CD4-positive, alpha-beta T cell (primary cell): ENCODE measurements at regions not wholly inside any gene's neighbourhood (a gene's known extent, or its start where the extent isn't known, plus 50 kb on each side); places are given as distances from the start of the nearest gene placed in this dataset.

ENCODE experiments used
- ATAC-seq: fragments of 200-7000 bp; cut with Tn5 transposase; one replicate; pipeline ENCODE4 v1.10.0; 2022; ENCODE audit warnings: mild to moderate bottlenecking; ENCODE audit not compliant: poor library complexity
- CTCF ChIA-PET: fragments of 350-600 bp; sonication (Branson Sonifier 250); formaldehyde crosslinking; loops from one replicate; lab custom pipeline; 2021; ENCODE audit warnings: antibody characterized with exemption, inconsistent platforms; lab: Charles Lee
- POLR2A ChIA-PET: fragments of 350-600 bp; sonication (Branson Sonifier 250); formaldehyde crosslinking; loops from one replicate; lab custom pipeline; 2021; ENCODE audit warnings: antibody characterized with exemption, inconsistent platforms; lab: Charles Lee
- DNase-seq, 14 experiments: peaks; one replicate each; pipeline ENCODE4 v3.0.0-alpha.2; 2013 to 2020; ENCODE audit warnings: mixed read lengths in 2 of 14
- H3K27ac ChIP-seq, 2 donors: one replicate each; pipeline versions ENCODE4 v1.5.1 to v1.7.0; 2013; ENCODE audit warnings: low read length in 2 of 2, low read depth in 1 of 2, mild to moderate bottlenecking in 1 of 2
- H3K27me3 ChIP-seq, 2 experiments: 1 replicate in 1 of 2; 2 replicates in 1 of 2; pipeline versions ENCODE4 v1.6.1 to v1.7.0; 2013; ENCODE audit warnings: low read length in 2 of 2, control low read depth in 1 of 2, mild to moderate bottlenecking in 1 of 2, moderate library complexity in 1 of 2; ENCODE audit not compliant: insufficient read depth in 2 of 2, control insufficient read depth in 1 of 2
- H3K36me3 ChIP-seq: one replicate; pipeline ENCODE4 v1.6.1; 2013; ENCODE audit warnings: low read length, control low read depth; ENCODE audit not compliant: insufficient read depth
- H3K4me1 ChIP-seq: one replicate; pipeline ENCODE4 v1.6.1; 2013; ENCODE audit warnings: low read length, control low read depth; ENCODE audit not compliant: insufficient read depth
- H3K4me3 ChIP-seq: one replicate; pipeline ENCODE4 v1.5.1; 2013; ENCODE audit warnings: mild to moderate bottlenecking, low read length, moderate library complexity
- H3K9me3 ChIP-seq, 2 experiments: 1 replicate in 1 of 2; 2 replicates in 1 of 2; pipeline versions ENCODE4 v1.6.1 to v1.7.0; 2013; ENCODE audit warnings: low read length in 2 of 2, mild to moderate bottlenecking in 2 of 2, control low read depth in 1 of 2, moderate library complexity in 1 of 2; ENCODE audit not compliant: control insufficient read depth in 1 of 2, insufficient read depth in 1 of 2
- H3K27ac Mint-ChIP-seq: one replicate; pipeline ENCODE4 v1.8.0; 2020; ENCODE audit warnings: mixed read lengths
- H3K27me3 Mint-ChIP-seq: one replicate; pipeline ENCODE4 v1.8.0; 2021; ENCODE audit warnings: mixed read lengths
- H3K36me3 Mint-ChIP-seq: one replicate; pipeline ENCODE4 v1.8.0; 2021; ENCODE audit warnings: low read depth, mixed read lengths
- H3K4me1 Mint-ChIP-seq: one replicate; pipeline ENCODE4 v1.8.0; 2021; ENCODE audit warnings: low read depth, mixed read lengths
- H3K4me3 Mint-ChIP-seq: one replicate; pipeline ENCODE4 v1.8.0; 2020; ENCODE audit warnings: mild to moderate bottlenecking, mixed read lengths
- H3K9me3 Mint-ChIP-seq: one replicate; pipeline ENCODE4 v1.8.0; 2020; ENCODE audit warnings: mixed read lengths
- intact Hi-C, 2 experiments: fragments of 100-400 bp; cut with DNase I in 1 of 2; cut with micrococcal nuclease in 1 of 2; formaldehyde crosslinking; loops; one replicate each; pipeline versions ENCODE4 v1.15.1 to v1.9.0; 2023 to 2025; cut with DNase I, micrococcal nuclease
- TF ChIP-seq, protein P1 (sequence below): fragments of 200-600 bp; IDR thresholded peaks from one replicate; pipeline ENCODE4 v1.8.0; 2022; ENCODE audit warnings: antibody characterized with exemption, mild to moderate bottlenecking

GRCh38 chr15:57887825-57888224 lies 177.7 kb downstream of the ALDH1A2 start:
- H3K27ac Mint-ChIP-seq, result no peak overlapping the region
- H3K4me3 Mint-ChIP-seq, result no peak overlapping the region
- peaks cover 0 to 12% of the 10 kb centered on the region in 2 experiments for H3K27me3 ChIP-seq
- H3K9me3 Mint-ChIP-seq, result no peaks in the 10 kb centered on the region
- no peak for ATAC-seq
- ChIA-PET CTCF (no interaction called here), POLR2A (no interaction called here)
- no peaks in the 10 kb centered on the region for H3K4me1 ChIP-seq
- TF ChIP-seq, protein P1, sequence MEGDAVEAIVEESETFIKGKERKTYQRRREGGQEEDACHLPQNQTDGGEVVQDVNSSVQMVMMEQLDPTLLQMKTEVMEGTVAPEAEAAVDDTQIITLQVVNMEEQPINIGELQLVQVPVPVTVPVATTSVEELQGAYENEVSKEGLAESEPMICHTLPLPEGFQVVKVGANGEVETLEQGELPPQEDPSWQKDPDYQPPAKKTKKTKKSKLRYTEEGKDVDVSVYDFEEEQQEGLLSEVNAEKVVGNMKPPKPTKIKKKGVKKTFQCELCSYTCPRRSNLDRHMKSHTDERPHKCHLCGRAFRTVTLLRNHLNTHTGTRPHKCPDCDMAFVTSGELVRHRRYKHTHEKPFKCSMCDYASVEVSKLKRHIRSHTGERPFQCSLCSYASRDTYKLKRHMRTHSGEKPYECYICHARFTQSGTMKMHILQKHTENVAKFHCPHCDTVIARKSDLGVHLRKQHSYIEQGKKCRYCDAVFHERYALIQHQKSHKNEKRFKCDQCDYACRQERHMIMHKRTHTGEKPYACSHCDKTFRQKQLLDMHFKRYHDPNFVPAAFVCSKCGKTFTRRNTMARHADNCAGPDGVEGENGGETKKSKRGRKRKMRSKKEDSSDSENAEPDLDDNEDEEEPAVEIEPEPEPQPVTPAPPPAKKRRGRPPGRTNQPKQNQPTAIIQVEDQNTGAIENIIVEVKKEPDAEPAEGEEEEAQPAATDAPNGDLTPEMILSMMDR, result no peak
- intact Hi-C loops, result no loop called here
- H3K27ac ChIP-seq, result no peak overlapping the region
- no peaks in the 10 kb centered on the region for H3K4me1 Mint-ChIP-seq
- no peaks in the 10 kb centered on the region for H3K9me3 ChIP-seq
- no peak overlapping the region for H3K4me3 ChIP-seq
- no peak for DNase-seq
- no peaks in the 10 kb centered on the region for H3K36me3 Mint-ChIP-seq
- H3K36me3 ChIP-seq, result no peaks in the 10 kb centered on the region
- peaks cover 33% of the 10 kb centered on the region for H3K27me3 Mint-ChIP-seq

- ChIA-PET CTCF (interaction anchor here (0.8 kb wide), 1 partner anchor 30 kb away, joined by 3 read pairs; no protein-coding TSS in a partner anchor), POLR2A (no interaction called here)
- Mint-ChIP-seq H3K4me1 (no peaks in the 10 kb centered on the region), H3K36me3 (no peaks in the 10 kb centered on the region), H3K27me3 (peaks cover 27% of the 10 kb centered on the region), H3K4me3 (no peak overlapping the region), H3K27ac (no peak overlapping the region), H3K9me3 (no peaks in the 10 kb centered on the region)
- DNase-seq, result no peak
- no peaks in the 10 kb centered on the region for H3K4me1 ChIP-seq
- intact Hi-C loops, result no loop called here
- no peaks in the 10 kb centered on the region for H3K36me3 ChIP-seq
- H3K27me3 ChIP-seq, result peaks cover 0 to 12% of the 10 kb centered on the region in 2 experiments
- no peak overlapping the region for H3K4me3 ChIP-seq
- H3K9me3 ChIP-seq, result no peaks in the 10 kb centered on the region
- H3K27ac ChIP-seq, result no peak overlapping the region
- no peak for ATAC-seq
- TF ChIP-seq, protein P1, result no peak
Measured at GRCh38 chr15:57890351-57890750, 175.2 kb downstream of the ALDH1A2 start.

- CTCF ChIA-PET, result interaction anchor here (0.8 kb wide), 1 partner anchor 30 kb away, joined by 3 read pairs; no protein-coding TSS in a partner anchor
- Mint-ChIP-seq H3K27ac (no peak overlapping the region), H3K36me3 (no peaks in the 10 kb centered on the region), H3K27me3 (peaks cover 22% of the 10 kb centered on the region), H3K9me3 (no peaks in the 10 kb centered on the region), H3K4me3 (no peak overlapping the region), H3K4me1 (no peaks in the 10 kb centered on the region)
- no peaks in the 10 kb centered on the region for H3K36me3 ChIP-seq
- H3K27me3 ChIP-seq, result peaks cover 0 to 12% of the 10 kb centered on the region in 2 experiments
- H3K9me3 ChIP-seq, result no peaks in the 10 kb centered on the region
- DNase-seq, result no peak
- H3K4me3 ChIP-seq, result no peak overlapping the region
- TF ChIP-seq, protein P1, result no peak
- POLR2A ChIA-PET, result no interaction called here
- no peak for ATAC-seq
- intact Hi-C loops, result no loop called here
- H3K27ac ChIP-seq, result no peak overlapping the region
- no peaks in the 10 kb centered on the region for H3K4me1 ChIP-seq
Measured at GRCh38 chr15:57890878-57891277, 174.6 kb downstream of the ALDH1A2 start.
